ENCODE measurements at regions not wholly inside any gene's neighbourhood (a gene's known extent, or its start where the extent isn't known, plus 50 kb on each side); places are given as distances from the start of the nearest gene placed in this dataset.

GRCh38 chr3:82022836-82023235, 261.4 kb upstream of the GBE1 start:
- H3K4me3 ChIP-seq (replicated peaks in 1 of 3; ENCODE audit: low read depth in 2 of 3, low read length in 3 of 3) = no peak overlapping the region
- no peak overlapping the region for H3K9ac ChIP-seq (ENCODE audit: insufficient read depth, low read length, poor library complexity, severe bottlenecking)
- TF ChIP-seq CTCF (IDR thresholded peaks at IDR 0.05) = no peak
- H3K4me2 ChIP-seq (replicated peaks; ENCODE audit: extremely low read depth, low read length, poor library complexity, severe bottlenecking) = no peak overlapping the region
- Mint-ChIP-seq H3K27me3 (ENCODE audit: low read depth in 3 of 3) (no peaks in the 10 kb centered on the region), H3K4me3 (no peak overlapping the region), H3K27ac (no peak overlapping the region), H3K36me3 (no peaks in the 10 kb centered on the region), H3K9me3 (peaks cover 0 to 1% (median 0%) of the 10 kb centered on the region in 7 donors), H3K4me1 (peaks cover 11% of the 10 kb centered on the region)
- no peaks in the 10 kb centered on the region for H3K27me3 ChIP-seq (ENCODE audit: control insufficient read depth in 2 of 2, insufficient read depth in 2 of 2, low read length in 2 of 2)
- intact Hi-C loops (cut with micrococcal nuclease) = no loop called here
- H3K9me3 ChIP-seq (replicated peaks in 1 of 2; ENCODE audit: control insufficient read depth in 1 of 2, insufficient read depth in 1 of 2, low read length in 2 of 2) = no peaks in the 10 kb centered on the region
- no peaks in the 10 kb centered on the region for H3K36me3 ChIP-seq (replicated peaks in 1 of 2; ENCODE audit: control insufficient read depth in 1 of 2, insufficient read depth in 2 of 2, low read length in 2 of 2)
- 100% methylated on average over 1 of the region's 3 CpGs for WGBS (ENCODE audit: insufficient coverage)
- no peak overlapping the region for H2AFZ ChIP-seq (ENCODE audit: insufficient read depth, low read depth, low read length, poor library complexity, severe bottlenecking)
- H3K27ac ChIP-seq (ENCODE audit: low read depth in 1 of 2, low read length in 2 of 2) = no peak overlapping the region
- H3K4me1 ChIP-seq (ENCODE audit: control insufficient read depth in 1 of 2, insufficient read depth in 2 of 2, low read length in 2 of 2) = peaks cover 0 to 5% of the 10 kb centered on the region in 2 donors
- H3K79me2 ChIP-seq (ENCODE audit: insufficient read depth, low read length) = no peaks in the 10 kb centered on the region
- H4K20me1 ChIP-seq (ENCODE audit: insufficient read depth, low read length) = no peaks in the 10 kb centered on the region
- no peak for DNase-seq

GRCh38 chr3:82020282-82020681, 258.8 kb upstream of the GBE1 start:
- intact Hi-C loops (cut with micrococcal nuclease) = no loop called here
- Histone ChIP-seq H3K4me1 (ENCODE audit: control insufficient read depth in 1 of 2, insufficient read depth in 2 of 2, low read length in 2 of 2) (peaks cover 0 to 1% of the 10 kb centered on the region in 2 donors), H3K4me2 (replicated peaks; ENCODE audit: extremely low read depth, low read length, poor library complexity, severe bottlenecking) (no peak overlapping the region), H3K9ac (ENCODE audit: insufficient read depth, low read length, poor library complexity, severe bottlenecking) (no peak overlapping the region), H3K36me3 (replicated peaks in 1 of 2; ENCODE audit: control insufficient read depth in 1 of 2, insufficient read depth in 2 of 2, low read length in 2 of 2) (no peaks in the 10 kb centered on the region), H3K9me3 (replicated peaks in 1 of 2; ENCODE audit: control insufficient read depth in 1 of 2, insufficient read depth in 1 of 2, low read length in 2 of 2) (no peaks in the 10 kb centered on the region), H2AFZ (ENCODE audit: insufficient read depth, low read depth, low read length, poor library complexity, severe bottlenecking) (no peak overlapping the region), H3K79me2 (ENCODE audit: insufficient read depth, low read length) (no peaks in the 10 kb centered on the region), H3K27me3 (ENCODE audit: control insufficient read depth in 2 of 2, insufficient read depth in 2 of 2, low read length in 2 of 2) (no peaks in the 10 kb centered on the region), H3K27ac (ENCODE audit: low read depth in 1 of 2, low read length in 2 of 2) (no peak overlapping the region), H4K20me1 (ENCODE audit: insufficient read depth, low read length) (no peaks in the 10 kb centered on the region), H3K4me3 (replicated peaks in 1 of 3; ENCODE audit: low read depth in 2 of 3, low read length in 3 of 3) (no peak overlapping the region)
- peaks cover 6% of the 10 kb centered on the region for H3K4me1 Mint-ChIP-seq
- TF ChIP-seq CTCF (IDR thresholded peaks at IDR 0.05) = no peak
- H3K36me3 Mint-ChIP-seq = no peaks in the 10 kb centered on the region
- whole genome bisulfite sequencing (ENCODE audit: insufficient coverage) = no CpG with 5 or more reads among the region's 3 CpGs
- peaks cover 0 to 3% (median 0%) of the 10 kb centered on the region in 7 donors for H3K9me3 Mint-ChIP-seq
- H3K27ac Mint-ChIP-seq = no peak overlapping the region
- no peaks in the 10 kb centered on the region for H3K27me3 Mint-ChIP-seq (ENCODE audit: low read depth in 3 of 3)
- H3K4me3 Mint-ChIP-seq = no peak overlapping the region
- no peak for DNase-seq

Measured in CD14-positive monocyte (primary cell).